Adrenal gland (tissue), 9 donors: ENCODE measurements at regions not wholly inside any gene's neighbourhood (a gene's known extent, or its start where the extent isn't known, plus 50 kb on each side); places are given as distances from the start of the nearest gene placed in this dataset.

Experiments
- DNase-seq, 7 donors: peaks; one replicate each; pipeline ENCODE4 v3.0.0-alpha.2; 2019 to 2020
- H3K27ac ChIP-seq, 5 donors: fragments of 200-600 bp; sonication (generic) in 4 of 5; 1 replicate in 3 of 5; 2 replicates in 2 of 5; pipeline versions ENCODE4 v1.5.1 to v1.8.0; 2016 to 2020; ENCODE audit warnings: mild to moderate bottlenecking in 1 of 5
- H3K27me3 ChIP-seq: fragments of 200-600 bp; 2 replicates; pipeline ENCODE4 v1.8.0; 2021
- H3K36me3 ChIP-seq, 2 donors: fragments of 200-600 bp; replicated peaks in 1 of 2; 1 replicate in 1 of 2; 2 replicates in 1 of 2; pipeline versions ENCODE4 v1.5.1 to v1.8.0; 2018 to 2022
- H3K4me1 ChIP-seq, 2 donors: fragments of 200-600 bp; replicated peaks in 1 of 2; 1 replicate in 1 of 2; 2 replicates in 1 of 2; pipeline versions ENCODE4 v1.5.1 to v1.8.0; 2018 to 2021
- H3K4me3 ChIP-seq, 4 donors: fragments of 200-600 bp; sonication (generic) in 3 of 4; one replicate each; pipeline ENCODE4 v1.5.1; 2016 to 2018
- H3K9me3 ChIP-seq, 3 donors: fragments of 200-600 bp; sonication (generic) in 1 of 3; replicated peaks in 1 of 3; 1 replicate in 2 of 3; 2 replicates in 1 of 3; pipeline versions ENCODE4 v1.5.1 to v1.8.0; 2016 to 2021
- POLR2A ChIP-seq, 2 donors: fragments of 450-650 bp; IDR thresholded peaks; one replicate each; pipeline ENCODE4 v1.6.1; 2017; ENCODE audit warnings: antibody characterized with exemption in 2 of 2, mild to moderate bottlenecking in 2 of 2, moderate library complexity in 1 of 2
- WGBS, 4 donors: extraction: QIAGEN DNeasy Blood & Tissue Kit in 2 of 4; methylation state at CpG; one replicate each; pipeline versions ENCODE4 v1.1.5 to v1.1.7; 2013 to 2017; 5-methylcytosine and 5-hydroxymethylcytosine counted together
- intact Hi-C, 2 donors: fragments of 100-400 bp; cut with DNase I; formaldehyde crosslinking; loops; one replicate each; pipeline versions ENCODE4 v1.14.1 to v1.15.0; 2022 to 2023
- TF ChIP-seq, protein P1 (sequence below), 6 experiments: fragments of 450-650 bp in 4 of 6; fragments of 200-600 bp in 2 of 6; sonication (generic) in 1 of 6; IDR thresholded peaks; 1 replicate in 5 of 6; 2 replicates in 1 of 6; pipeline versions ENCODE4 v1.5.1 to v1.8.0; 2016 to 2021; ENCODE audit warnings: antibody characterized with exemption in 6 of 6, mild to moderate bottlenecking in 2 of 6, moderate library complexity in 1 of 6
- donor health status: healthy with polysubstance abuse.
- donor health status: Bipolar disorder and iron deficiency.
- donor health status: DM: yes; HTN: yes; CAD: no.
- donor health status: DM: no; HTN: no; CAD: no.
- donor health status: DM: no; HTN: no; CAD: no.

DNA sequence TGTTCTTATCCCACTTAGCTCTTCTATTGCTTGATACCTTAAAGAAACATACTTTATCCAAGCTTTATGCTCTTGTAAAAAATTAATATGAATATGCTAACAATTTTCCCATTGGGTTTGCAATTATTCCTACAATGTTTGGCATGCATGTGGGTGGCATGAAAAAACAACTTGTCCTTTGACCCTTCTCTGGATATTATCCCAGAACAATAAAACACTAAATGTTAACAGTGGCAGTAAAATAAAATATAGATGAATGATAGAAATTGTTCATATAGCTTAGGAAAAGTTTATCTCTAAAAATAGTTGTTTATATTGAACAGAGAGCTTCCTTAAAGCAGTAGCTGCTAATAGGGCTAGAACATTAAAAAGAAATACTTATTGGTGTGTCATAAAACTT lies 860.5 kb upstream of the LRRC4C start:
- no peaks in the 10 kb centered on the region for H3K9me3 ChIP-seq
- H3K36me3 ChIP-seq: no peaks in the 10 kb centered on the region
- no peak for TF ChIP-seq POLR2A (IDR thresholded peaks at IDR 0.05)
- TF ChIP-seq, protein P1, sequence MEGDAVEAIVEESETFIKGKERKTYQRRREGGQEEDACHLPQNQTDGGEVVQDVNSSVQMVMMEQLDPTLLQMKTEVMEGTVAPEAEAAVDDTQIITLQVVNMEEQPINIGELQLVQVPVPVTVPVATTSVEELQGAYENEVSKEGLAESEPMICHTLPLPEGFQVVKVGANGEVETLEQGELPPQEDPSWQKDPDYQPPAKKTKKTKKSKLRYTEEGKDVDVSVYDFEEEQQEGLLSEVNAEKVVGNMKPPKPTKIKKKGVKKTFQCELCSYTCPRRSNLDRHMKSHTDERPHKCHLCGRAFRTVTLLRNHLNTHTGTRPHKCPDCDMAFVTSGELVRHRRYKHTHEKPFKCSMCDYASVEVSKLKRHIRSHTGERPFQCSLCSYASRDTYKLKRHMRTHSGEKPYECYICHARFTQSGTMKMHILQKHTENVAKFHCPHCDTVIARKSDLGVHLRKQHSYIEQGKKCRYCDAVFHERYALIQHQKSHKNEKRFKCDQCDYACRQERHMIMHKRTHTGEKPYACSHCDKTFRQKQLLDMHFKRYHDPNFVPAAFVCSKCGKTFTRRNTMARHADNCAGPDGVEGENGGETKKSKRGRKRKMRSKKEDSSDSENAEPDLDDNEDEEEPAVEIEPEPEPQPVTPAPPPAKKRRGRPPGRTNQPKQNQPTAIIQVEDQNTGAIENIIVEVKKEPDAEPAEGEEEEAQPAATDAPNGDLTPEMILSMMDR (IDR thresholded peaks at IDR 0.05): no peak
- H3K4me3 ChIP-seq: no peak overlapping the region
- H3K27ac ChIP-seq: no peak overlapping the region
- H3K4me1 ChIP-seq: no peaks in the 10 kb centered on the region
- intact Hi-C loops: no loop called here
- no peaks in the 10 kb centered on the region for H3K27me3 ChIP-seq
- DNase-seq: no peak

DNA sequence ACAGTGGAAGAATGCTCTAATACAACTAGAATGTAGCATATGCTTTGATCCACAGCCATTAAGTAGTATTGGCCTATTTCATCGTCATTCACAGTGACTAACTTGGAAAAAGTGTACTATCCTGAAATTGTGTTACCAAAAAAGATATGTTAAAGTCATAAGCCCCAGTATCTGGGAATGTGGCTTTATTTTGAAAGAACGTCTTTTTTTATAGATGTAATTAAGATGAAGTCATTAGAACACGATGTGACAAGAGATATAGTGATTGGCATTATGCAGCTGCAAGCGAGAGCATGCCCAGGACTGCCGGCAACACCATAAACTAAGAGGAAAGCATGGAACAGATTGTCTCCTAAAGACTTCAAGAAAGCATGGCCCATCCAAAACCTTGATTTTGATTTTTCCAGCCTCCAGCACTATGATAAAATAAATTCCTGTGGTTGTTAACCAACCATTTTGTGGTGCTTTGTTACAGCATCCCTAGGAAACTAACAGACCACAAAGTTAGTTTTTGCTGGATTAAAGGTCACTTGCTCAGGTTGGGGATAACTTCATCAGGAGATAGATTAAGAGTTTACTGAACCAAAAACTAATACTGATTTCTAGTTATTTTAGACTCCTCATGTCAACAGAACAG lies 870.6 kb upstream of the LRRC4C start:
- no peaks in the 10 kb centered on the region for H3K9me3 ChIP-seq
- 61 to 65% (median 63%) methylated on average over 5 of the region's 5 CpGs for WGBS, 4 donors
- no peak for DNase-seq
- no peaks in the 10 kb centered on the region for H3K36me3 ChIP-seq
- no peak for TF ChIP-seq POLR2A (IDR thresholded peaks at IDR 0.05)
- TF ChIP-seq, protein P1 (IDR thresholded peaks at IDR 0.05): no peak
- no peak overlapping the region for H3K4me3 ChIP-seq
- intact Hi-C loops: no loop called here
- no peaks in the 10 kb centered on the region for H3K4me1 ChIP-seq
- no peak overlapping the region for H3K27ac ChIP-seq
- no peaks in the 10 kb centered on the region for H3K27me3 ChIP-seq

DNA sequence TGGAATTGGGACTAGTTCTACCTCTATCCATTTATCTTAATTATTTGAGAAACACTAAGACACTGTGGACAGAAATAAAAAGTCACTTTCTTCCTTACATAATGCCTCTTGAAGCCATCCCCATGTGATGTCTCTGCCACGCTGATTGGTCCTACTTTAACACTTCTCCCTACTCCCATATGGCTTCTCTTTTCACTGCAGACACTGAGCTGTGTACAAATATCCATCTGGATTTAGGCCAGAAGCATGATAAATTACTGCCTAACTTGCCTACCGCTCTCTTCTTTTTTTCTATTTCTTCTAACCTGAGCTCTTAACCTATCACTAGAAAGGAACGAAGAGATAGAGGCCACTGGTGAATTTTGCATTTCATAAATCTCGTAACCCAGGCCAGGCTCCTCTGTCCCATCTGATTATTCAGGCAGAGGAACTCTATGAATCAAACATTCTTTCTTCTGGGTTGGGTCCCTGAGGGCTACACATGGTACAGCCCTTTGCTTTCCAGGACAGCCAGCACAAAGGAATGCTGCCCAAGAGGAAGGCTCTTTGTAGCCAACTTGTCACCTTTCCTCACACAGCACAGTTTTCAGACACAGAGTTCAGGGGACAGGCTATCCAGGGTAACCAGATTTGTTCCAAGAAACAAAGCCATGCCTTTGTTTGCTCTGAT lies 878.5 kb upstream of the LRRC4C start:
- 61 to 72% (median 67%) methylated on average over 4 of the region's 4 CpGs for WGBS, 4 donors

DNA sequence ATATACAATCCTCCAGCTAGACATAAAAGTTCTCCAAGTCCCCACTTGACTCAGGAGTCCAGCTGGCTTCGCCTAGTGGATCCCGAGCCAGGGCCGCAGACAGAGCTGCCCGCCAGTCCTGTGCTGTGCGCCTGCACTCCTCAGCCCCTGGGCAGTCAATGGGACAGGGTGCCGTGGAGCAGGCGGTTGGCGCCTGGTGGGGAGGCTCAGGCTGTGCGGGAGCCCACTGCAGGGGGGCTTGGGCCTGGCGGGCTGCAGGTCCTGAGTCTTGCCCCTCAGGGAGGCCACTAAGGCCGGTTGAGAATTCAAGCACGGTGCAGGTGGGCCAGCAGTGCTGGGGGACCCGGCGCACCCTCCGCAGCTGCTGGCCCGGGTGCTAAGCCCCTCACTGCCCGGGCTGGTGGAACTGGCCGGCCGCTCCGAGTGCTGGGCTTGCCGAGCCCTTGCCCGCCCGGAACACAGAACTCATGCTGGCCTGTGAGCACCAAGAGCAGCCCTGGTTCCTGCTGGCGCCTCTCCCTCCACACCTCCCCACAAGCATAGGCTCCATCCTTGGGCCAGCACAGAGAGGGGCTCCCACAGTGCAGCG lies 884.8 kb upstream of the LRRC4C start:
- TF ChIP-seq, protein P1 (IDR thresholded peaks at IDR 0.05): no peak
- no peak for TF ChIP-seq POLR2A (IDR thresholded peaks at IDR 0.05)
- Histone ChIP-seq H3K9me3 (no peaks in the 10 kb centered on the region), H3K27ac (no peak overlapping the region), H3K4me3 (no peak overlapping the region), H3K27me3 (no peaks in the 10 kb centered on the region), H3K36me3 (no peaks in the 10 kb centered on the region), H3K4me1 (no peaks in the 10 kb centered on the region)
- intact Hi-C loops: no loop called here
- WGBS, 4 donors: 95 to 100% (median 97%) methylated on average over 6 to 25 of the region's 25 CpGs
- DNase-seq: no peak

More for the DNA sequence above, 878.5 kb upstream of the LRRC4C start:
- Histone ChIP-seq H3K27me3 (no peaks in the 10 kb centered on the region), H3K4me1 (no peaks in the 10 kb centered on the region), H3K9me3 (no peaks in the 10 kb centered on the region), H3K27ac (no peak overlapping the region), H3K4me3 (no peak overlapping the region), H3K36me3 (no peaks in the 10 kb centered on the region)
- no peak for DNase-seq
- intact Hi-C loops: no loop called here
- TF ChIP-seq, protein P1 (IDR thresholded peaks at IDR 0.05): no peak
- no peak for TF ChIP-seq POLR2A (IDR thresholded peaks at IDR 0.05)
